HG02571 (cell line): ENCODE measurements at regions not wholly inside any gene's neighbourhood (a gene's known extent, or its start where the extent isn't known, plus 50 kb on each side); places are given as distances from the start of the nearest gene placed in this dataset.
"Not testable (repeated sequence)": the region's sequence is repeated elsewhere in the genome, so short reads cannot be mapped to it uniquely, and the experiment has no call there.

Experiments
- ATAC-seq: cut with Tn5 transposase; IDR thresholded peaks from one replicate; pipeline ENCODE4 v1.9.1; 2021; ENCODE audit warnings: mild to moderate bottlenecking, moderate library complexity; ENCODE audit not compliant: unreplicated experiment

DNA sequence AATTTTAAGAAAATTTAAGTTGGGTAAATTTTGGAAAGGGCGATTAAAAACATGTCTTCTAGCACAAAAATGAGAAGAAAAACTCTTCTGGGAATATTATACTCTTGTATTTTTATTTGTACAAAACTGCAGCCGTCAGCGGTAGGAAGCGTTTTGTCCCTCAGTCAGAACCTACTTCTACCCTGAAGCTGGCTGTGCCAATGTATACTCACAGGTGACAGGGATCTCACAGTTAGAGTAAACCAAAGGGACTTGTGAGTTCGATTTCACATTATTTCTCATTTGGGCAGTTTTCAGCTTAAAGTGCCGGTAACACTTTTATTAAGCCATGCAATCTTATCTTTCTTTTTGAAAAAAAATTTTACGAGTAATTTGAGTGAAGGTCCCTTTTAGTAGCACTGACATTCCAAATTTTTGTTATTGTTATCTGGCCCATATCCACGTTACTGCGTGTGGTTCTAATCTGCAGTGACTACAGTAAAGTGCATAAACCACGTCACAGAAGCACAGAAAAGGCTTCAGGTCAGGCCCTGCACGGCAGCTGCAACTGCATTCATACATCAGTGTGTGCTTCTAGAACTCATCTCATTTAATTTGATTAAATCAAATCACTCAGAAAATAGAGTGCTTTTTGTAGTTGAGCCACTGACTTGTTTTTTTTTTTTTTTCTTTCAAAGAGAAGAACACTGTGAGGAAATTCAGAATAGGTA, 387.3 kb downstream of the LIG4 start:
- no peak for ATAC-seq

DNA sequence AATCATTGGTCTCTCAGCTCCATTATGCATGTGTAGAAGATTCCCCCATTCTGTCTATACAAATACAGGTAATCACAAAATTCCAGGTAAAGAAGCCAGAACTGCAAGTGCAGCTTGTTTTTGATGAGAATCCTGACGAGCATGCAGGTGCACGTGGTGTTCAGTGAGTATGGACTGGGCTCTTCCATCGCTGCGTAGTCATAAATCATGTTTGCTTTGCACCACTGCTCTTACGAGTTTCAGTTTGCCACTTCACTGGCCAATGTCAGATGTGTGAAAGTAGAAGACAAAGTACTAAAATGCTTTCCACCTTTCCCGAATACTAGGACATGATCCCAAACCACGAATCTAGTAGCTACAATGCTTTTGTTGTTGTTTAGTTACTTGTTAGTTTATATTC, 390.7 kb downstream of the LIG4 start:
- ATAC-seq, result no peak

DNA sequence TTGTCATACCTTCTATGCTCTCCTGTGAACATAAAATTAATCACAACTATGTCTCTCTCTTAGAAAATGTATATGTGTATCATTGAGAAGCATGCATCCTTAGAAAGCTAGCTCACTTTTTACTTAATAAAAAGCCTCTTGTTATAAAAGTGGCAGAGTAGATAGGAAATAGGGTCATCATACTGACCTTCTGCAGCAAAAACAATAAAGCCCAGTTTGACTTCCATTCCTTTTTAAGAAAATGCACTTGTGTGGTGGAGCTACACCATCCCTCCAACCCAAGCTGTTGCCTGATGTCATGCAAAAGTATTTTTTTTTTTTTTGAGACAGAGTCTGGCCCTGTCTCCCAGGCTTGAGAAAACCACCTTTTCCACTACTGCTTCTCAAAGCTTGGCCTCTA, 393.3 kb downstream of the LIG4 start:
- ATAC-seq, result no peak

DNA sequence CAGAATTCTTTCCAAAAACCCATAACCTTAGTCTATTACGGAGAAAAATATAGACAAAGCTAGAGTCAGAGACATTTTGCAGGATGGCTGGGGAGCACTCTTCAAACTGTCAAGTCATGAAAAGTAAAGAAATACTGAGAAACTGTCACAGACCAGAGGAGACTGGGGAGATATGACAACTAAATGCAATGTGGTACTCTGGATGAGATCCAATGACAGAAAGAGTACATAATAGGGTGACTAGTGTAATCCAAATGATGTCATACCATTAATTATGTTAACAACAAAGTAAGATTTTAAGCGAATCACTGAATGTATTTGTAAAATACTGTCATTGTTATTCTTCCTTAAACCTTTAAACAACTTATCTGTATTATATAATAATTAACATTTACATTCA, 393.8 kb downstream of the LIG4 start:
- no peak for ATAC-seq

DNA sequence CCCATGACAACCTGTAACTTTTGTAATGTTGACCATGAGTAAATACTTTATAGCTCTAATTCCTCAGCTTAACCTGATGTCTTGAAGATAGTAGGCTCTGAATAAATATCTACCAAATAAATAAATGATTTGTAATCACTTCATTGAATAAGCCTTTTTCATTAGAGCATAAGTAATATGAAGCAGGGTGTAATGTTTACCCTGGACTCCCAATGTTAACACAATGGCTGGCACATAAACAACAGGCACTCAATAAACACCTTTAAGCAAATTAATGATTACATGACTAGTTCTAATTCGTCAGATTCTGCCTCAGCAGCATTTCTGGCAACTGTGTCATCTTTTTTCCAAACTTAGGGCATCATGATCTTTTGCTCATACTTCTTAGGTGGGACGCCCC, 396.3 kb downstream of the LIG4 start:
- no peak for ATAC-seq

DNA sequence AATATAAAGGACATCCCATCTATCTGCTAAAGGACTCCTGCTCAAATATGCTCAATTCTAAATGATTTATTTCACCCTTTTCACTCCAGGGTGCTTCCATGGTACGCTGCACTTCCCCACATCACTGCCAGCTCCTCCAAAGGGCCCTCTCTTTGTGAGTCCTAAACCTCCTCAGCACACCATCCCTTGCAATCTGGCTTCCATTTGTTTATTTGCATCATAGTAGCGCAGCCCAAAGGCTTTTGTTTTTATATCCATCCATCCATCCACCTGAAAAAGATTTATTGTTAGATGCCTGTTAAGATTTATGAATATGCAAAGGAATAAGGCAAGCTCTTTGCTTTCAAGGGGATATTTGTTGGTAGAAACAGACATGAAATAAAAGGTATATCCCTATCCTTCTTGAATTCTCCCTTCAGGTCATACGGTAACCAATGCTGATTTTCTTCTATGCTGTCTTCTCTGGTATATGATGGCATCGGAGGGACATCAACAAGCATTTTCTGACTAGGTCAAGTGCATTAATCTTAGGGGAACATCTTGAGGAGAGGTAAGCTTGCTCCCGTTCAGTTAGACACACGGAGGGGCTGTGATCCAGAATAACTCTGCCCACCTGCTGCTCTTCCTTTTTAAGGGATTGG, 397.6 kb downstream of the LIG4 start:
- ATAC-seq, result no peak

DNA sequence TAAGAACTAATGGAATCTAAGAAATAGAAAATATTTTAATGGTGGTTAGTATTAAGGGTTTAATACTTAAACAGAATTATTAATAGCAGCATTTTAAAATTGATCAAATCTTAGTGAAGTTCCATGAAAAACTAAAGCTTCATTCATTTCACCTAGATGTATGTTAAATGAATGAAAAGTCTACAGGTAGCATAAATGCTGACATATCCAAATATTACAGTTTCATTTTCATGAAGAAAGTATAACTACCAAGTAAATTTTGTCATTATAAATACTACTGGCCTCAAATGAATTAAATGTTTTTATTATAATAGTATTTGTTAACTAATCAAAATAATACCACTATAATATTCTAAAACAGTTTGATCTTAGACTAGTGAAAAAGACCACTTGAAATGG, 403.3 kb downstream of the LIG4 start:
- ATAC-seq, result no peak

DNA sequence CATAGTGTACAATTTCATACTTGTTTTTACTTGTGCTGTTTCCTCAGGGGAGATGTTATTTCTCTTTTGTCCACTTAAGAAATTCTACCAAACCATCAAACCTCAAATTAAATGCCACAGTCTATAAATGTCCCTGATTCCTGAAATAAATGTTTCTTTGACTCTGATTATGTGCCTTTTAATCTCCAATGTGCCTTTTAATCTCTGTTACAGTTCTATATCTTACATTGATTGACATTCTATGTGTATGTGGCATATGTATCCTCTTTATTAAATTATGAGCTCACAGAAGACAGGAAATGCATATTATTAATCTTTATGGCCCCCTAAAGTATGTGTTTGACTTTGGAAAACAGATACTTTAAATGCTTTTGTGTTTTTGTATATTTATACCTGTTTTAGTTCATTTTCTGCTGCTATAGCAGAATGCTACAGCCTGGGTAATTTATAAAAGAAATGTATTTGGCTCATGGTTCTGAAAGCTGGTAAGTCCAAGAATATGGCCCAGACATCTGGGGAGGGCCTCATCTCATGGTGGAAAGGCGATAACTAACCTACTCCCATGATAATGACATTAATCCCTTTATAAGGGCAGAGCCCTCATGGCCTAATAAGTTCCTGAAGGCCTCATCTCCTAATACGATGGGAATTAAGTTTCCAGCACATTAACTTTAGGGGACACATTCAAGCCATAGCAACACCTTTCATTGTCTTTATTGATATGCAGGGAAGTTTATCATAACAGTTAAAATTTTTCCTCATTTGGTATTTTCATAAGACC, 403.9 kb downstream of the LIG4 start:
- no peak for ATAC-seq

DNA sequence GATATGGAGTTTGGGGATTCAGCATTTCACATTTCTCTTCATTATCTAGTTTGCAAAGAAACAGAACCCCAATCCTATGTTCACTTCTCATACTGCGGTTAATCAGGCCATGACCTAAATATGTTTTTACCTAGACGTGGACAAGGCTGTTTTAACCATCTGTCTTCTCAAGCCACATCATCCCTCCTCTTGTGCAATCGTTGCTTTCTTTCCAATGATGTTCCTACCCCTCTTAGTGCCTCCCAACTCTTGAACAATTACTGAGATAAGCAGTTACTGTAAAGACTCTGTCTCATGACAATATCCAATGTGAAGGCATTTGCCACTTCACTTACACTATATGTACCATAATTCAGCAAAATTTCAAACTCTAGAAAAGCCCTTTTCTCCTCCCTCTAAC, 406.2 kb downstream of the LIG4 start:
- no peak for ATAC-seq

DNA sequence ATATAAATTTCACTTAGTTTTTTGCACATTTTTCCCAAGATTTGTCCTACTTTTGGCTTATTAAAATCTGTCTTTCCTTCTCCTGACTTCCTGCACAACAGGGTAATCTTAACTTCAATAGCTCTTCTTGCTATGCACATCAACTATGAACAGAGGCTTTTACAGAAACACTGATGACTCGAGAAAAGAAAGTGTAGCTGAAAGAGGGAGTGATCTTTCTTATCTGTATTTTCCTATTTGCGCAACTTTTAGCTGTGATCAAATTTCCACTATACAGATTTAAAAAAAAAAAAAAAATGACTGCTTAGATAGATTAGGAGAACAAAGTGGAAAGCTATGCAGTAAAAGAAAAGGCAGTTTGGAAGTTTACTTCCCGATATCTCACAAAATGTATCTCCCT, 406.9 kb downstream of the LIG4 start:
- no peak for ATAC-seq

DNA sequence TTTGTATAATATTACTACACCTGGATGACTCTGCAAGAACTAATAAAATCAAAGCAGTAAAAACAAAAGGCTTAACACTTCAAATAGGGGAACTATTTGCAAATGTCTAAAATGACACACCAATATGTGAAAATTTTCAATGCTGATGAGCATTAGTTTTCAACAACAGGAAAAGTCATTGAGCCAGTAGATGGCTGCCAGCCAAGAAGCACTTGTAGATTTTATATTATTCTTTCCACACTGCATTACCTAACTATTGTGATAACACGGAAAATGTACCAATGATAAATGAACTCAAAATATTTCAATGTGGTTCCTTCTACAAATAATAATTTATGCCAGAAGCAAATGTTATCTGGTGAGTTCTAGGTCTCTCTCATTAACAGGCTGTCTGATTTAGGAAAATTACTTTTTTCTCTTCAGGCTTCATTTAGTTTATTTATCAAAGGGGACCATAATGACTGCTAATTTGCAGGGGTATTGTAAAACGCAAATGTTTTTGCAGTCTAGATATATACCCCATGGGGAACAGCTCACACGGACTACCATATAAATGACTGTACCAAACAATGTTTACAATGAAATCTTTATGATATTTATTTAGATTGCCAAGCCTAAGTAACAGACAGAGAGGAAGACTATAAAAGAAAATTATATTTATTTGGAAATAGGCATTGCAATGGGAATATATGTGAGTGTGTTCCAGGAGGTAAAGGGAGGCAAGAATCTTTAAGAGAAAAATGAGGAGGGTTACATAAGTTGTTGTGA, 407.8 kb downstream of the LIG4 start:
- no peak for ATAC-seq

DNA sequence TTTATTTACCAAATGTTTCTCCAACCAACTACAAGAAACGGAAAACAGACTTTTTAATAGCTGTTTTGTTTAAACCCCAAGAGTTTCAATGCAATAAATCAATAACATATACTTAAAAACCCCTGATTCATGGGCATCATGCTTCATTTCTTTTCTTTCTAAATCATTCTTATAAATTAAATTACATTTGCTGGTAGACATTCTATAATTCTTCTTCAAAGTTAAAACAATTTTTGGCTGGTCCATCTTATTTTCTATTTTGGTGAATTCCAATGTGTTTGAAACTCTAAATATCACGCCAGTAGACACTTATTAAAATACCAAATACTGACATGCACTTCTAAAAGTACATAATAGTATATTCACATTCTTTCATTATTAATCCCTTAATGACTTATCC, 408.6 kb downstream of the LIG4 start:
- no peak for ATAC-seq

DNA sequence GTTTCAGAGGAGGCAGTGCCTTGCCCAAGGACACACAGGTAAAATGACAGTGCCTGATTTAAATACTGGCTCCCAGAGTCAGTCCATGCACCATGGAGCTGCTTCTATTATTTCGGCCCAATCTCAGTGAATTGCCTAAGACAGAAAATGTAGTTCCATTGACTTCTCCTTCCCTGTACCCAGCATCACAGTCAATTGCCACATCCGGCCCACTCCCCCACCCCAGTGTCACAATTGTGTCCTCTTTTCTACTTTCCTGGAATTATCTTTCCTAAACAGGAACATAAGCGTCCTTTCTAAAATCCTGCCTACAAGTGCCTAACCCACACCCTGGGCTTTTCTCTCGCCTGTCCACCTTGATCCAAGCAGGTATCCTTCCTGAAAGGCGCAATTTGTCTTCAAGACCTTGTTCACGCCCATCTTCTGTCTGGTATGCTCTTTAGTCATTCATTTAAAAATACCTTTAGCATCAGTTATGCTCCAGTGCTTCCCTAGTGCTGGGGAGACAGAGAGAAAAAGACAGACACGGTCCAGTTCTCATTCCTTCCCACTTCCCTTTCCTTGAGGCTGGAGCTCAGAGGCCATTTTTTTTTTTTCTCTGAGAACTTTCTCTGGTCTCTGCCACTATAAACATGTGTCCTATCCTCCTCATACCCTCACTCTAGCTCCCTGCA, 411.4 kb downstream of the LIG4 start:
- ATAC-seq, result no peak

DNA sequence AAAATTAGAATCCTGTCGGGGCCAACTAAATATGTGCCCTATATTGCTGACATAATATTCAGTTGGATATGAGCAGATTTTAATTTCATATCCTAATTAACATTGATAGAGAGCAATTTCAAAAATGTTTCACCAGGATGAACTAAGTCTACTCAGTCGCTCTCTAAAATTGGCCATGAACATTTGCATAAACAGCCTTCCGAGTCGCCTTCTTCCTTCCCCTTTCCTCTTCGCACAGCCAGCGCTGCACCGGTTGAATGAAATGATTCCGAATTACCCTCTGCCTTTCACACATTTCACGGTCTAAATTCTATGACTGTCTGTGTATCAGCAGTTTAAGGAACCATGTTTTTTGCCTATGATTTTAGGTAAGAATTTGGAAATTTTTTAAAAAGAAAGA, 413.7 kb downstream of the LIG4 start:
- no peak for ATAC-seq

DNA sequence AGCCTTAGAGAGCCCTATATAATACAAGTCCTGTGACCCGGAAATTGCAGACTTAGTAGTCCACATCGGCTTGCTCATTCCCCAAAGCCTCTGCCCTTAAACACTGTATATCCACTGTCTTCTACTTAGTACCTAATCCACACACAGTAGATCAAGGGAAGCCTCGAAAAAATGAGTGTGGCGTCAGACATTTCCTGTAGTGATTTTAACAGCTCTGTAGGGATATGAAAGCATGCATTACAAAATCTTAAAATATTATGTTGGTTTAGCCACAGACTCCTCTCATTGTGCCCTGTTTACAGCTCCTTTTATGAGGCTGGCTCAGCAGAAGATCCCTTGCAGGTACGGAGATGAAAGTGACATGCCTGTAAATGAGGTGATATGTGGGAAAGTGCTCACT, 416.3 kb downstream of the LIG4 start:
- no peak for ATAC-seq

DNA sequence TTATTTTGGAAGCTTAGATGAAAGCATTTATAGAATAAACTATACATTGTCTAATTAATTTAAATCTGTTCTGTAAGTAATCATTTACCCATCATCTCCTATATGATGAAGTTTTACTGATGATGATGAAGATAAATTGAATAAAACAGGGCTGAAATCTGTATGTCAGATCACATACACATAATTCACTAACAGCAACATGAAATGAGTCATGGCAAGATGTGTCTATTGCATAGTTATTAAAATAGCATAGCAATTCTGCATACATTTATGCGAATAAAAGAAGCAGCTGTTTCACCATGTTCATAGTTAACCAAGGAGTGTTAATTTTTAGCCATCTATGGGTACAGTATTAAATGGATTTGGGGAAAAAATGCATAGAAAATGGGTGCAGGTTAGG, 424.9 kb downstream of the LIG4 start:
- ATAC-seq, result no peak

DNA sequence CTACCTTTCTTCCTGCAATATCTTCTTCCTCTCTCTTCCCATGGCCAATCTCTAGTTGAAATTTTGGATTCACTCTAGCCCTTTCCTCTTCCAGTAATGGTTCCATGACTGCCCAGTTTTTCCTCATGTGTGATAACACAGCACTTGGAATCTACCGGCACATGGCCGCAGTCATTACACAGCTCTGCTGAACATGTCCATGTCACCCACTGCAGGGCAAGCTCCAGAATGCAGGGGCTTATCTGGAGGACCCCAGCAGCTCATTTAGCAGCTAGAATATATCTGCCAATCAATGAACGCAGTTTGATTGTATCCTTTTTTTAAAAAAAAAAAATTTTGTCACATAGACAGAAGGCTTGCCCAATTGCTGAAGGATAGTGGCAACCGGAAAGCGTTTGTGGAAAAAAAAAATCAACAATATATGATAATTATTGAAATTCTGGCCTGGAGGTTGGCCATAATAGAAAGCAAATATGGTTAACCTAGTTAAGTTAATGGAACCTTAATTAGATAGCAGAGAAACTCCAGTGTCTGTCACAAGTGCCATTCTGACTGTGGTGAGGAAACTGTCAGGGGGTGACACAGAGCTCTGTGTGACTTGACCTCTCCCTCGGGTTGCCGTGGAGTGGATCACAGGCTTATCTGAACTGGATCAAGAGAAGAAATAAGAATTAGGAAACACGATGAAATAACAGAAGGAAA, 426.7 kb downstream of the LIG4 start:
- no peak for ATAC-seq

DNA sequence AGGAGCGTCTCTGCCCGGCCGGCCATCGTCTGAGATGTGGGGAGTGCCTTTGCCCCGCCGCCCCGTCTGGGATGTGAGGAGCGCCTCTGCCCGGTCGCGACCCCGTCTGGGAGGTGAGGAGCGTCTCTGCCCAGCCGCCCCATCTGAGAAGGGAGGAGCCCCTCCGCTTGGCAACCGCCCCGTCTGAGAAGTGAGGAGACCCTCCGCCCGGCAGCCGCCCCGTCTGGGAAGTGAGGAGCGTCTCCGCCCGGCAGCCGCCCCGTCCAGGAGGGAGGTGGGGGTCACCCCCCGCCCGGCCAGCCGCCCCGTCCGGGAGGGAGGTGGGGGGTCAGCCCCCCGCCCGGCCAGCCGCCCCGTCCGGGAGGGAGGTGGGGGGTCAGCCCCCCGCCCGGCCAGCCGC, 432.7 kb downstream of the LIG4 start:
- not testable (repeated sequence) for ATAC-seq

DNA sequence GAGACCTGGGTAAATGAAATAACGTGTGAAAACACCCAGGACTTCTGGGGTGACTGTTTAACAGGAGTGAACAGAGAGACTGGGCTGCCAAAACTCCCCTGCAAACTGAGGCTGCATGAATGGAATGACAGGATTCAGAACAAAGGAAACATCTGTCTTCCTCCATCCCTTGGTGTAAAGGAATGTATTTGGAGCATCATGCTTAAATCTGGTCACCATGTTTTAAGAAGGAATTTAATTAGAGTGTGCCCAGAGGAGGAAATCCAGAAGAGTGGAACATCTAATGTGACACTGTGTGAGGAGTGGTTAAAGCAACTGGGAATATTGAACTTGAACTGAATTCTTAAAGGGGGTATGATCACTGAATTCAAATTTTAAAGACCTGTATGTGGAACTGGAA, 437.2 kb downstream of the LIG4 start:
- no peak for ATAC-seq

DNA sequence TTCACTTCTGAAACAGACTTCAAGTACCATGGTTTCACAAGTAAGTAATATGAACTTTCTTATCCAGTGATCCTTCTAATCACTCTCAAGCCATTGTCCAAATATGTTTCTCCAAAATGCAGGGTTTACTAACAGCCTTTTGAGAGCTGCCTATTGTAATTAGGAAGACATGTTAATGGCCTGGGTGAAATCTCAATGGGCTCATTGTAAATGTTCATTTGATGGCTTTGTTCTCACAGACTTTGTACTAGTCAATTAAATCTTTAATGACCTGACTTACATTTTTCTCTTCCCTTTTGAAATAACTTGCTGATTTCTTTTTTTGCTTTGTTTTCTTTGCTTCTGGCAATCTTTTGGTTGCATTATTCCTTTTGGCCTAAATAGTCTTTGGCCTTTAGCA, 444.8 kb downstream of the LIG4 start:
- ATAC-seq, result no peak
